GM23338 (cell line): ENCODE measurements at regions not wholly inside any gene's neighbourhood (a gene's known extent, or its start where the extent isn't known, plus 50 kb on each side); places are given as distances from the start of the nearest gene placed in this dataset.

Source experiments
- ETS1 ChIP-seq: IDR thresholded peaks from 2 replicates; pipeline ENCODE4 v1.6.1; 2016; ENCODE audit warnings: antibody characterized with exemption
- EZH2 ChIP-seq: fragments of 200-600 bp; sonication (generic); IDR thresholded peaks from one replicate; pipeline ENCODE4 v1.8.0; 2017; ENCODE audit warnings: antibody characterized with exemption, mild to moderate bottlenecking, low read depth; ENCODE audit not compliant: unreplicated experiment
- EZH2phosphoT487 ChIP-seq: fragments of 200-600 bp; sonication (generic); IDR thresholded peaks from one replicate; pipeline ENCODE4 v1.8.1; 2018; ENCODE audit warnings: antibody characterized with exemption; ENCODE audit not compliant: unreplicated experiment
- POLR2AphosphoS5 ChIP-seq: IDR thresholded peaks from 2 replicates; pipeline ENCODE4 v1.6.1; 2016; ENCODE audit warnings: antibody characterized with exemption, low read depth
- TF ChIP-seq, protein P1 (sequence below), 2 experiments: fragments of 200-600 bp in 1 of 2; sonication (generic) in 1 of 2; conservative IDR thresholded peaks; 2 replicates each; pipeline versions ENCODE4 v1.5.1 to v1.6.1; 2016 to 2017; ENCODE audit warnings: antibody characterized with exemption in 2 of 2, low read depth in 2 of 2, mild to moderate bottlenecking in 2 of 2, moderate library complexity in 1 of 2
- TF ChIP-seq, protein P2 (sequence below): IDR thresholded peaks from one replicate; pipeline ENCODE4 v1.6.1; 2018; ENCODE audit warnings: antibody characterized with exemption; ENCODE audit not compliant: unreplicated experiment

DNA sequence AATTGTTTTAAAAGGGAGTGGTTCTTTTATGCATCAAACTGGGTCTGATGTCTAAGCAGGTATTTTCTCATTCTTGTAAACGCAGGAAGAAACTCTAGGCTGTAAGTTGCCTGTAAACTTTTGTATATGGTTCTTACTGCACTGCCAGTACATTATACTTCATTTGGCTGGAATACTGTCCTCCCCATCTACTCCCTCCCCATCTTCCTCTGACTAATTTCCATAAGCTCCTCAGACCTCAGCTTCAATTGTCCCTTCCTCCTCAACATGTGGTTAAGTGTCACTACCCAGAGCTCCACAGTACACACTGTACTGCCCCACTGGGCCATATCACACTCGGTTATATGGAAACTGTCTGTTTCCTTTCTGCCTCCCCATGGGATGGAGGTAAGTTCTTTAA lies 161.4 kb upstream of the MDFIC start:
- TF ChIP-seq, protein P1, sequence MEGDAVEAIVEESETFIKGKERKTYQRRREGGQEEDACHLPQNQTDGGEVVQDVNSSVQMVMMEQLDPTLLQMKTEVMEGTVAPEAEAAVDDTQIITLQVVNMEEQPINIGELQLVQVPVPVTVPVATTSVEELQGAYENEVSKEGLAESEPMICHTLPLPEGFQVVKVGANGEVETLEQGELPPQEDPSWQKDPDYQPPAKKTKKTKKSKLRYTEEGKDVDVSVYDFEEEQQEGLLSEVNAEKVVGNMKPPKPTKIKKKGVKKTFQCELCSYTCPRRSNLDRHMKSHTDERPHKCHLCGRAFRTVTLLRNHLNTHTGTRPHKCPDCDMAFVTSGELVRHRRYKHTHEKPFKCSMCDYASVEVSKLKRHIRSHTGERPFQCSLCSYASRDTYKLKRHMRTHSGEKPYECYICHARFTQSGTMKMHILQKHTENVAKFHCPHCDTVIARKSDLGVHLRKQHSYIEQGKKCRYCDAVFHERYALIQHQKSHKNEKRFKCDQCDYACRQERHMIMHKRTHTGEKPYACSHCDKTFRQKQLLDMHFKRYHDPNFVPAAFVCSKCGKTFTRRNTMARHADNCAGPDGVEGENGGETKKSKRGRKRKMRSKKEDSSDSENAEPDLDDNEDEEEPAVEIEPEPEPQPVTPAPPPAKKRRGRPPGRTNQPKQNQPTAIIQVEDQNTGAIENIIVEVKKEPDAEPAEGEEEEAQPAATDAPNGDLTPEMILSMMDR (conservative IDR thresholded peaks at IDR 0.05; ENCODE audit: low read depth in 2 of 2) = no peak
- no peak for TF ChIP-seq ETS1
- TF ChIP-seq, protein P2, sequence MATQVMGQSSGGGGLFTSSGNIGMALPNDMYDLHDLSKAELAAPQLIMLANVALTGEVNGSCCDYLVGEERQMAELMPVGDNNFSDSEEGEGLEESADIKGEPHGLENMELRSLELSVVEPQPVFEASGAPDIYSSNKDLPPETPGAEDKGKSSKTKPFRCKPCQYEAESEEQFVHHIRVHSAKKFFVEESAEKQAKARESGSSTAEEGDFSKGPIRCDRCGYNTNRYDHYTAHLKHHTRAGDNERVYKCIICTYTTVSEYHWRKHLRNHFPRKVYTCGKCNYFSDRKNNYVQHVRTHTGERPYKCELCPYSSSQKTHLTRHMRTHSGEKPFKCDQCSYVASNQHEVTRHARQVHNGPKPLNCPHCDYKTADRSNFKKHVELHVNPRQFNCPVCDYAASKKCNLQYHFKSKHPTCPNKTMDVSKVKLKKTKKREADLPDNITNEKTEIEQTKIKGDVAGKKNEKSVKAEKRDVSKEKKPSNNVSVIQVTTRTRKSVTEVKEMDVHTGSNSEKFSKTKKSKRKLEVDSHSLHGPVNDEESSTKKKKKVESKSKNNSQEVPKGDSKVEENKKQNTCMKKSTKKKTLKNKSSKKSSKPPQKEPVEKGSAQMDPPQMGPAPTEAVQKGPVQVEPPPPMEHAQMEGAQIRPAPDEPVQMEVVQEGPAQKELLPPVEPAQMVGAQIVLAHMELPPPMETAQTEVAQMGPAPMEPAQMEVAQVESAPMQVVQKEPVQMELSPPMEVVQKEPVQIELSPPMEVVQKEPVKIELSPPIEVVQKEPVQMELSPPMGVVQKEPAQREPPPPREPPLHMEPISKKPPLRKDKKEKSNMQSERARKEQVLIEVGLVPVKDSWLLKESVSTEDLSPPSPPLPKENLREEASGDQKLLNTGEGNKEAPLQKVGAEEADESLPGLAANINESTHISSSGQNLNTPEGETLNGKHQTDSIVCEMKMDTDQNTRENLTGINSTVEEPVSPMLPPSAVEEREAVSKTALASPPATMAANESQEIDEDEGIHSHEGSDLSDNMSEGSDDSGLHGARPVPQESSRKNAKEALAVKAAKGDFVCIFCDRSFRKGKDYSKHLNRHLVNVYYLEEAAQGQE = no peak
- TF ChIP-seq EZH2 = no peak
- TF ChIP-seq EZH2phosphoT487 = no peak
- no peak for TF ChIP-seq POLR2AphosphoS5
